ENCODE measurements at regions not wholly inside any gene's neighbourhood (a gene's known extent, or its start where the extent isn't known, plus 50 kb on each side); places are given as distances from the start of the nearest gene placed in this dataset.

DNA sequence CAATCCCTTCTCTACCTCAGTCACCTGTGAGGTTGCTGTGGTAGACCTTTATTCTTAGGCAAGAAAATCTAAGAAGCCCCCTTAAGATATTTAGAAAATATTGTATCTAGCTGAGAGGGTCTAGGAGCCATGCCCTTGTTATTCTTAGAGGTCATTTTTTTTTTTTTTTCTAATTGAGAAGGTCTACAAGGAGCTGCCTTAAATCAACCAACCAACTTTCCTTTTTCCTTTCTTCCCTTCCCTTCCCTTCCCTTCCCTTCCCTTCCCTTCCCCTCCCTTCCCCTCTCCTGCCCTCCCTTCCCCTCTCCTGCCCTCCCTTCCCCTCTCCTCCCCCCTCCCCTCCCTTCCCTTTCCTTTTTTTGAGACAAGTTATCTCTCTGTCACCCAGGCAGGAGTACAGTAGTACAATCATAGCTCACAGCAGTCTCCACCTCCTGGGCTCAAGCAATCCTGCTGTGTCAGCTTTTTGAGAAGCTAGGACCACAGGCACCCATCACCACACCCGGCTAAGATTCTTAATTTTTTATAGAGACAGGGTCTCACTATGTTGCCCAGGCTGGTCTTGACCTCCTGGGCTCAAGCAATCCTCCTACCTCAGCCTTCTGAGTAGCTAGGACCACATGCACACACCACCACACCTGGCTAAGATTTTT is 668.4 kb upstream of the FBXO33 start:
- no peak for TF ChIP-seq EZH2 (IDR thresholded peaks at IDR 0.05; ENCODE audit: low read length, missing control alignments)
- no peaks in the 10 kb centered on the region for H3K27me3 ChIP-seq (ENCODE audit: control insufficient read depth, insufficient read depth, low read length)
- H2AFZ ChIP-seq (ENCODE audit: low read length) = no peak overlapping the region
- no peak for DNase-seq (ENCODE audit: low read depth in 2 of 2)
- no peaks in the 10 kb centered on the region for H3K4me1 ChIP-seq (ENCODE audit: control insufficient read depth, extremely low read depth, insufficient read depth, low read length)
- no peaks in the 10 kb centered on the region for H3K9me3 ChIP-seq (ENCODE audit: control insufficient read depth, insufficient read depth, low read depth, low read length)
- no peaks in the 10 kb centered on the region for H3K79me2 ChIP-seq (ENCODE audit: control insufficient read depth, insufficient read depth, low read length)
- H4K20me1 ChIP-seq (ENCODE audit: control insufficient read depth, extremely low read depth, insufficient read depth, low read length) = no peaks in the 10 kb centered on the region
- no peak overlapping the region for H3K4me2 ChIP-seq (ENCODE audit: extremely low read depth, insufficient read depth, low read length)
- H3K36me3 ChIP-seq (ENCODE audit: control insufficient read depth, insufficient read depth, low read length) = no peaks in the 10 kb centered on the region
- H3K27ac ChIP-seq (ENCODE audit: insufficient read depth, low read length) = no peak overlapping the region
- no peak overlapping the region for H3K9ac ChIP-seq (ENCODE audit: insufficient read depth, low read length)
- no peak overlapping the region for H3K4me3 ChIP-seq (replicated peaks in 1 of 4; ENCODE audit: control extremely low read depth in 1 of 4, insufficient read depth in 1 of 4, low read depth in 3 of 4, low read length in 4 of 4)

DNA sequence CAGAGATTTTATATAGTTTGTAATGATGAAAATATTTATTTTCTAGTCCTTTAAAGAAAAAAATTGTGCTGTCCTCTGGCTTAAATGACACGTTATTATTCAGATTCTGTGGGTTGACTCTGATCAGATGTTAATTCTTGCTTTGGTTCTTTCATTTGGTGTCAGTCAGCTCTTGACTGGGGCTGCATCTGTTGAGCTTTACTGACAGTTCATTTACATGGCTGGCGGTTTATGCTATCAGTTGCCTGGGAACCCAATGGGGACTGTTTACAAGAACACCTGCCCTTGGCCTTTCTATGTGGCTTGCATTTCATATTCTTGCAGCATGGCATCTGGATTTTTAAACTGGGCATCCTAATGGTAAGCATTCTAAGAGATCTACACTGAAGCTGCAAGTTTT is 667.1 kb upstream of the FBXO33 start:
- Histone ChIP-seq H3K4me2 (ENCODE audit: extremely low read depth, insufficient read depth, low read length) (no peak overlapping the region), H4K20me1 (ENCODE audit: control insufficient read depth, extremely low read depth, insufficient read depth, low read length) (no peaks in the 10 kb centered on the region), H3K9me3 (ENCODE audit: control insufficient read depth, insufficient read depth, low read depth, low read length) (no peaks in the 10 kb centered on the region), H3K4me1 (ENCODE audit: control insufficient read depth, extremely low read depth, insufficient read depth, low read length) (no peaks in the 10 kb centered on the region), H2AFZ (ENCODE audit: low read length) (no peak overlapping the region), H3K9ac (ENCODE audit: insufficient read depth, low read length) (no peak overlapping the region), H3K27ac (ENCODE audit: insufficient read depth, low read length) (no peak overlapping the region), H3K36me3 (ENCODE audit: control insufficient read depth, insufficient read depth, low read length) (no peaks in the 10 kb centered on the region), H3K4me3 (replicated peaks in 1 of 4; ENCODE audit: control extremely low read depth in 1 of 4, insufficient read depth in 1 of 4, low read depth in 3 of 4, low read length in 4 of 4) (no peak overlapping the region), H3K27me3 (ENCODE audit: control insufficient read depth, insufficient read depth, low read length) (no peaks in the 10 kb centered on the region), H3K79me2 (ENCODE audit: control insufficient read depth, insufficient read depth, low read length) (no peaks in the 10 kb centered on the region)
- no peak for DNase-seq (ENCODE audit: low read depth in 2 of 2)
- TF ChIP-seq EZH2 (IDR thresholded peaks at IDR 0.05; ENCODE audit: low read length, missing control alignments) = no peak
- TF ChIP-seq, protein P1, sequence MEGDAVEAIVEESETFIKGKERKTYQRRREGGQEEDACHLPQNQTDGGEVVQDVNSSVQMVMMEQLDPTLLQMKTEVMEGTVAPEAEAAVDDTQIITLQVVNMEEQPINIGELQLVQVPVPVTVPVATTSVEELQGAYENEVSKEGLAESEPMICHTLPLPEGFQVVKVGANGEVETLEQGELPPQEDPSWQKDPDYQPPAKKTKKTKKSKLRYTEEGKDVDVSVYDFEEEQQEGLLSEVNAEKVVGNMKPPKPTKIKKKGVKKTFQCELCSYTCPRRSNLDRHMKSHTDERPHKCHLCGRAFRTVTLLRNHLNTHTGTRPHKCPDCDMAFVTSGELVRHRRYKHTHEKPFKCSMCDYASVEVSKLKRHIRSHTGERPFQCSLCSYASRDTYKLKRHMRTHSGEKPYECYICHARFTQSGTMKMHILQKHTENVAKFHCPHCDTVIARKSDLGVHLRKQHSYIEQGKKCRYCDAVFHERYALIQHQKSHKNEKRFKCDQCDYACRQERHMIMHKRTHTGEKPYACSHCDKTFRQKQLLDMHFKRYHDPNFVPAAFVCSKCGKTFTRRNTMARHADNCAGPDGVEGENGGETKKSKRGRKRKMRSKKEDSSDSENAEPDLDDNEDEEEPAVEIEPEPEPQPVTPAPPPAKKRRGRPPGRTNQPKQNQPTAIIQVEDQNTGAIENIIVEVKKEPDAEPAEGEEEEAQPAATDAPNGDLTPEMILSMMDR (conservative IDR thresholded peaks at IDR 0.05 in 1 of 2, IDR thresholded peaks at IDR 0.05 in 1 of 2; ENCODE audit: low read depth in 1 of 2, low read length in 2 of 2) = no peak

DNA sequence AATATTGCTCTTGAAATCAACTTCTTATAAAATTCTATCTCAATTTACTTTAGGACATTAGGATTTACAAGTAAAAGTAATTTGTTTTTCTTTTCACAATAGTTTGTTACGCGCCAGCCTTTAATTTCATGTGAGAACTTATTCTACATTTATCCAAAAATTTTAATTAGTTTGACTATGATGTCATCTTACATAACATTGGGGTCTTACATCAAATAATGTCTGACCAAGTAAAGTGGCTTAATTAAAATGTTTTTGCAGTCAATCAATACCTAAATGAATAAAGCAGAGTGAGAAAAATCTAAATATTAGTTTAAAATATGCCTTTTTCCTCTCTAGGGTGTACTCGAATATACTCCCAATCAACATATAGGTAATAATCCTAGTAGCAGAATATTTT is 666.2 kb upstream of the FBXO33 start:
- H3K27ac ChIP-seq (ENCODE audit: insufficient read depth, low read length) = no peak overlapping the region
- H3K4me1 ChIP-seq (ENCODE audit: control insufficient read depth, extremely low read depth, insufficient read depth, low read length) = no peaks in the 10 kb centered on the region
- no peaks in the 10 kb centered on the region for H3K27me3 ChIP-seq (ENCODE audit: control insufficient read depth, insufficient read depth, low read length)
- DNase-seq (ENCODE audit: low read depth in 2 of 2) = no peak
- no peak overlapping the region for H3K9ac ChIP-seq (ENCODE audit: insufficient read depth, low read length)
- no peak overlapping the region for H3K4me3 ChIP-seq (replicated peaks in 1 of 4; ENCODE audit: control extremely low read depth in 1 of 4, insufficient read depth in 1 of 4, low read depth in 3 of 4, low read length in 4 of 4)
- no peak overlapping the region for H3K4me2 ChIP-seq (ENCODE audit: extremely low read depth, insufficient read depth, low read length)
- H3K79me2 ChIP-seq (ENCODE audit: control insufficient read depth, insufficient read depth, low read length) = no peaks in the 10 kb centered on the region
- H4K20me1 ChIP-seq (ENCODE audit: control insufficient read depth, extremely low read depth, insufficient read depth, low read length) = no peaks in the 10 kb centered on the region
- H3K36me3 ChIP-seq (ENCODE audit: control insufficient read depth, insufficient read depth, low read length) = no peaks in the 10 kb centered on the region
- TF ChIP-seq, protein P1 (conservative IDR thresholded peaks at IDR 0.05 in 1 of 2, IDR thresholded peaks at IDR 0.05 in 1 of 2; ENCODE audit: low read depth in 1 of 2, low read length in 2 of 2) = no peak
- TF ChIP-seq EZH2 (IDR thresholded peaks at IDR 0.05; ENCODE audit: low read length, missing control alignments) = no peak
- H2AFZ ChIP-seq (ENCODE audit: low read length) = no peak overlapping the region
- H3K9me3 ChIP-seq (ENCODE audit: control insufficient read depth, insufficient read depth, low read depth, low read length) = no peaks in the 10 kb centered on the region

Data from fibroblast of lung (primary cell).